LNCAP (cell line): ENCODE measurements at regions not wholly inside any gene's neighbourhood (a gene's known extent, or its start where the extent isn't known, plus 50 kb on each side); places are given as distances from the start of the nearest gene placed in this dataset.

Experiments used
- TF ChIP-seq, protein P1 (sequence below): fragments of 450-650 bp; IDR thresholded peaks from 2 replicates; pipeline ENCODE4 v1.5.1; 2017; ENCODE audit warnings: mild to moderate bottlenecking

DNA sequence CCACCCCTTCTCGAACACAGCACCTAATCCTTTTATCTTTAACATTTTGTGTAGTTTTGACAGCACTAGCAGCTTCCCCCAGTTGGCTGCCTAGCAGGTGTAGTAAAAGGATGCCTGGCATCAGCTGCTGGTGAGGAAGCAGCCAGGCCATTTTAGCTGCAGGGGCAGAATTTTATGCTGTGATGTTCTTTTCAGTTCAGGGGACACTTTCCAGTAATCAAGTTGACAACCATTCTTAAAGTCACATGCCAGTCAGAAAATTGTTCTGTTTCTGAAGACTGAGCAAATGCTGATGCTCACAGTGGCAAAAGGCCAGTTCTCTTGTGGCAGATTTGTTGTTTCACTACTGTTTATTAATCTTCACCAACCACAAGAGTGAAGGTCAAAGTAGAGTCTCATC lies 570.8 kb downstream of the CCDC85A start:
- TF ChIP-seq, protein P1, sequence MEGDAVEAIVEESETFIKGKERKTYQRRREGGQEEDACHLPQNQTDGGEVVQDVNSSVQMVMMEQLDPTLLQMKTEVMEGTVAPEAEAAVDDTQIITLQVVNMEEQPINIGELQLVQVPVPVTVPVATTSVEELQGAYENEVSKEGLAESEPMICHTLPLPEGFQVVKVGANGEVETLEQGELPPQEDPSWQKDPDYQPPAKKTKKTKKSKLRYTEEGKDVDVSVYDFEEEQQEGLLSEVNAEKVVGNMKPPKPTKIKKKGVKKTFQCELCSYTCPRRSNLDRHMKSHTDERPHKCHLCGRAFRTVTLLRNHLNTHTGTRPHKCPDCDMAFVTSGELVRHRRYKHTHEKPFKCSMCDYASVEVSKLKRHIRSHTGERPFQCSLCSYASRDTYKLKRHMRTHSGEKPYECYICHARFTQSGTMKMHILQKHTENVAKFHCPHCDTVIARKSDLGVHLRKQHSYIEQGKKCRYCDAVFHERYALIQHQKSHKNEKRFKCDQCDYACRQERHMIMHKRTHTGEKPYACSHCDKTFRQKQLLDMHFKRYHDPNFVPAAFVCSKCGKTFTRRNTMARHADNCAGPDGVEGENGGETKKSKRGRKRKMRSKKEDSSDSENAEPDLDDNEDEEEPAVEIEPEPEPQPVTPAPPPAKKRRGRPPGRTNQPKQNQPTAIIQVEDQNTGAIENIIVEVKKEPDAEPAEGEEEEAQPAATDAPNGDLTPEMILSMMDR, result no peak

DNA sequence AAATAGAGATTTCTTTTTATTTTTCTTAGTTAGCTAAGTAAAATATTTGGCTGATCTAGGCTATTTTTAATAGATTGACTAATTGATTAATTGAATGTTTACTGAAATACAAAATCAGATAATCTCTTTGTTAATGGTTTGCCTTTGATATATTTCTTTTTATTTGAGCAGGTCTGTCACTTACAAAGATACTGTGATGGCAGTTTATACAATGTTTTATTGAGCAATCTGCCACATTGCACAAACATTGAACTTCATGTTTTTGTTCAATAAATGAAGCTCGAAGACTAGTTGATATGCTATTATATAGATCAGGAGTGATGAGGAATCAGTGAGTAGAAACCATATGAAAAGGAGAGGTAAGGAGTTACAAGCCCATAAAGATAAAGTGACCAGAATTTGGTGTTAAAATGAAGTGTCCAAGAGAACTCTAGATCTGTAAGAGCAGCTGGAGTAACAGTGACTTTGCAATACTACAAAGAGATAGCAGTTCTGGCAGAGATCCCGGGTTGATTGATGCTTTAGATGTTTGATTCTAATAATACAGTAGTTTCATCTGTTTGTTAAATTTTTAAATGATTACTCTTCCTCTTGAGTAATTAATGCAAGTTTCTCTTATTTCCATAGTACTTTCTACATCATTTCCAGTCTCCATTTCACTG lies 574.2 kb downstream of the CCDC85A start:
- TF ChIP-seq, protein P1, result no peak

DNA sequence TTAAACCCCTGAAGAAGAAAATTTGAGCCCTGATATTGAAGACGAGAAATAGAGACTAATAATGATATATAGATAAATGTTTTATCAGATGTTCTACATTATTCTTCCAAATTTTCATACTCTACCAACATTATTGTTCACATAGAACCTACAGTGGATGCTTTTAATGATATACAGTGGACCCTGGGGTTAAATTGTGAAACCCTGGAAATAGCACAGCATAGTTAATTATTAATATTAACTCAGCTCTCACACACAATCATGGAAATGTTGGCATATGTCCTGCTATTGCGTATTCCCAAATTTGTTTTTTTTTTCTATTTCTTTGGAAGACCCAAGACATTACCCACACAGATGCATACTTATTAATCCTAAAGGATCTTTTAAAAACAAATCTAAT lies 579.9 kb downstream of the CCDC85A start:
- TF ChIP-seq, protein P1, result no peak

DNA sequence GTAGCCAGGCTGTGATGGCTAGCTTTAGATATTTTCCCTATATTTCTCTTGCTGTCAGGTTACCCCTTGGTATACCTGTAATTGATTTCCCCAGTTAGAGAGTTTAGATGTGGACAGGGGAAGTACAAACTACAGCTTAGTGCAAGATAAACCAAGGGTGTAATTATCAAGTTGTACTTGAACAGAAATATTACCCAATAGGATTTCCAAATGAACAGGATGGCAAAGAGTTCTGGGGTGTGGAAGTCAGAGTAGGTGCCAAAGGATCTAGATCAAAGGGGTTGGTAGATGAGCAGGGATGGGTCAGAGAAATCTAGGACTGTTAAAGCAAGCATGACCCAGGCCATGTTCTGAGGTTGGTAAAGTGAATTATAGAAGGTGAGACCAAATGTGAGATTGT lies 585.2 kb downstream of the CCDC85A start:
- TF ChIP-seq, protein P1, result no peak

DNA sequence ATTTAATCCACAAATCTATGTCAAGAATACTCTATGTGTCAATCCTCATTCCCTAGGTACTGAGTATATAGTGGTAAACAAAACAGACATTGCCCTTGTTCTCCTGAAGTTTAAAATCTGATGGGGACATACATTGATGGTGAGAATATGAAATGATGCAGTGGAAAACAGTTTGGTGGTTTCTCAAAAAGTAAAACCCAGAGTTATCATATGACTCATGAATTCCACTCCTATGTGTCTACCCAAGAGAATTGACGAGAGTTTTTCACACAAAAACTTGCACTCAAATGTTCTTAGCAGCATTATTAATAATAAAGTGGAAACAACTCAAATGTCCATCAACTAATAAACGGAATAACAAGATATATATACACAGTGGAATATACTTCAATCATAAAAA lies 586.7 kb downstream of the CCDC85A start:
- TF ChIP-seq, protein P1, result no peak

DNA sequence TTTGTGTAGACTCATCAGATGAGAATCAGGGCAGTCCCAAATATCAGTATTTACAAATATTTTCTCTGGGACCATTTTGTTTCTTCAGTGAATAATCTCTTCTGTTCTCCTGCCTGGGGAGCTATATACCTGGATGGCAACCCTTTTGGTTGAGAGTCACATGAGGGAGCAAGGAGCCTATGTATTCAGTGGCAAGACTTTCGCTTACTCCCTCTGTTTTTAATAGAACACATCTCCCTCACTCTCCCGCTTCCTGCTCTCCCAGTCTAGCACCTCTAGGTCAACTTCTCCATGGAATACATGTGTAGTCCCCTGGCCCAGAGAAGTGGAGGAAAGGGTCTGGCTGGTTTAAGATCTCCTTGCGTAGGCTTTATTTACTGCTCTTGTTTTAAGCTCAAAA lies 600.3 kb downstream of the CCDC85A start:
- TF ChIP-seq, protein P1, result no peak

DNA sequence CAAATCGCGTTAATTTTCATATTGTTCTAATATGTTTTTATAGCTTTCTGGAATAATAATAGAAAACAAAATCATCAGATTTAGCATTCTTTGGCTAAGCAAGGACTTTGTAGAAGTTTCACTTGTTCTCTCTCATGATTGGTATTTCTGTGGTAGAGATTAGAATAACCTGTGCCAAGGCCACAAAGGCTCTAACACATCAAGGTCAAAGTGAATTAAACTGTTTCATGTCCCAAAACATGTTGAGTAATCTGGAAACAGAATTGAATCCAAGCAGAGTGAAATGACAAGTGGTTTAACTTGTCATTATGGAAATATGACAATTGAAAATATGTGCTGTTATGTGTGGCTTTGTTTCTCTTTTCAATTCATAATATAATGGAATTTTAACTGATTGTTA lies 617.4 kb downstream of the CCDC85A start:
- TF ChIP-seq, protein P1, result no peak

DNA sequence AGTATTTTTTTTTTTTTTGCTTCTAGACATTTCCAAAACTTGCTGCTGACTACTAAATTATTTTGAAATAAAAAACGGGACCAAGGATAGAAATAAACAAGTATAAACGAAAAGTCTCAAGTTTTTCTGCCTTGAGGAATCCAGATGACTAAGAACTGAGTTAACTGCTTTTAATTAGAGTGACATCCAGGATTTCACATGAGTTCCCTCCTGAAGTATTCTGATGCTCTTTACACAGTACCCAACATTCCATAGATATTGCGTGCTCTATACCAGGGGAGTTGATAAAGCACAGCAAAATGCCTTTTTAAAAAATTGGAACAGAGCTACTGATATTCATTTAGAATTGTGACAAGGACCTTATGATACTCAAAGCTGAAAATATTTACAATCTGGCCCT lies 618.0 kb downstream of the CCDC85A start:
- TF ChIP-seq, protein P1, result no peak
